ENCODE measurements at regions not wholly inside any gene's neighbourhood (a gene's known extent, or its start where the extent isn't known, plus 50 kb on each side); places are given as distances from the start of the nearest gene placed in this dataset.
"Not testable (repeated sequence)": the region's sequence is repeated elsewhere in the genome, so short reads cannot be mapped to it uniquely, and the experiment has no call there.

DNA sequence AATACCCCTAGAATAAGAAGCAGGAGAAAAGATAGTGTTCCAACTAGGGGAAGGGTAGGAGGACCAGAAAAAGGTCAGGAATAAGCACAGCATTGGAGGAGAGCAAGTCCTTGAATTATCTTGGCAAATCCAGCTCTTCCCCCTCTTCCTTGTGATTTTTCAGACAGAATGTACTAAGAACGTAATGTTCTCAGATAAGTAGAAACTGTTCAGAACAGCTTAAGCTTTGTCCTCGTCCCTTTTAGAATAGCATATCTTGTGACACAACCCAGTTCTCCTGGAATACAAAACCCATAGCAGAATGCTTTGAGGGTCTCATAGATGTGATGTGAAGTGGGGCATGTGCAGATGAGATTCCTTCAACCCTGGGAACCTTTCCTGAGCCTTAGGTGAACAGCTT, 97.4 kb downstream of the EMB start:
- H3K9me3 ChIP-seq (ENCODE audit: severe bottlenecking), result no peaks in the 10 kb centered on the region
- no peak for TF ChIP-seq CTCF (IDR thresholded peaks at IDR 0.05; ENCODE audit: low read depth, low read length)
- H3K27ac ChIP-seq, result no peak overlapping the region
- no peak for DNase-seq
- no peaks in the 10 kb centered on the region for H3K36me3 ChIP-seq
- no peak overlapping the region for H3K4me3 ChIP-seq (ENCODE audit: low read depth, low read length)
- H3K27me3 ChIP-seq (ENCODE audit: insufficient read depth, low read depth, severe bottlenecking), result peaks cover 7% of the 10 kb centered on the region

DNA sequence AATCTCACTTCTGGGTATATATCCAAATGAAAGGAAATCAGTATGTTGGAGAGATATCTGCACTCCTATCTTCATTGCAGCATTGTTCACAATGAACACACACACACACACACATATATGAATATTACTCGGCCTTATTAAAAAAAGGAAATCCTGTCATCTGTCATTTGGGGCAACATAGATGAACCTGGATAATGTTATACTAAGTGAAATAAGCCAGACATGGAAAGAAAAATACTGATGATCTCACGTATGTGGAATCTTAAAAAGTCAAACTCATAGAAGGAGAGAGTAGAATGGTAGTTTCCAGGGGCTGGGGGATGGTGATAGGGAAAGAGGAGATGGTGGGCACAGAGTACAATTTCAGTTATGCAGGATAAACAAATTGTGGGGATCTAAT, 100.3 kb downstream of the EMB start:
- H3K27ac ChIP-seq, result no peak overlapping the region
- H3K36me3 ChIP-seq, result no peaks in the 10 kb centered on the region
- H3K9me3 ChIP-seq (ENCODE audit: severe bottlenecking), result no peaks in the 10 kb centered on the region
- no peak for TF ChIP-seq CTCF (IDR thresholded peaks at IDR 0.05; ENCODE audit: low read depth, low read length)
- peaks cover 7% of the 10 kb centered on the region for H3K27me3 ChIP-seq (ENCODE audit: insufficient read depth, low read depth, severe bottlenecking)
- no peak for DNase-seq
- H3K4me3 ChIP-seq (ENCODE audit: low read depth, low read length), result no peak overlapping the region

DNA sequence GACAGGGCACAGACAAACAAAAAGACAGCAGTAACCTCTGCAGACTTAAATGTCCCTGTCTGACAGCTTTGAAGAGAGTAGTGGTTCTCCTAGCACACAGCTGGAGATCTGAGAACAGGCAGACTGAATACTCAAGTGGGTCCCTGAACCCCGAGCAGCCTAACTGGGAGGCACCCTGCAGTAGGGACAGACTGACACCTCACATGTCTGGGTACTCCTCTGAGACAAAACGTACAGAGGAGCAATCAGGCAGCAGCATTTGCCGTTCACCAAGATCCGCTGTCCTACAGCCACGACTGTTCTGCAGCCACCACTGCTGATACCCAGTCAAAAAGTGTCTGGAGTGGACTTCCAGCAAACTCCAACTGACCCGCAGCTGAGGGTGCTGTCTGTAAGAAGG, 110.5 kb downstream of the EMB start:
- DNase-seq; H3K4me3 ChIP-seq (ENCODE audit: low read depth, low read length); H3K9me3 ChIP-seq (ENCODE audit: severe bottlenecking); H3K36me3 ChIP-seq; H3K27ac ChIP-seq: not testable (repeated sequence)
- peaks cover 22% of the 10 kb centered on the region for H3K27me3 ChIP-seq (ENCODE audit: insufficient read depth, low read depth, severe bottlenecking)

DNA sequence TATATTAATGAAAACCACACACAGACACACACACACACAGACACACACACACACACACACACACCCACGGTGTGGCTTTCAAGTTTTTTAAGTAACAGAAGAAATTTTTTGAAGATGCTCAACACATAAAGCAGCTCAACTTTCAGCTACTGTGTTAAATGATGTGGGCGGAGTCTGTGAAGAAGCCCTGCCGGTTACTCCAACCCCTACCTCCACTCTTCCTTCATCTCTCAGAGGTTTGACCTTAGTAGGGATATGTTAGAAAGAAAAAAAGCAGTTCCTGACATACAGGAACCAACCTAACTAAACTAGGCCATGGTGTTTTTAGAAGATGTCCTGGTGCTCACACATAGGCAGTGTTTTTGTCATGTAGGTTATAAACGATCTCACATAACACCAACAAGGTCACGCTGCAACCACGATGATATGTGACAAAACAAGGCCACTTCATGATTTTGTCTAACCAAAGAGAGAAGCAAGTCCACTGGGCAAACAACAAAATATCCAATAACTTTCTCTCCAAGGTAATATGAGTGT, 112.8 kb downstream of the EMB start:
- no peak for DNase-seq
- Histone ChIP-seq H3K36me3 (no peaks in the 10 kb centered on the region), H3K27me3 (ENCODE audit: insufficient read depth, low read depth, severe bottlenecking) (peaks cover 25% of the 10 kb centered on the region), H3K27ac (no peak overlapping the region), H3K9me3 (ENCODE audit: severe bottlenecking) (peaks cover 8% of the 10 kb centered on the region), H3K4me3 (ENCODE audit: low read depth, low read length) (no peak overlapping the region)
- no peak for TF ChIP-seq CTCF (IDR thresholded peaks at IDR 0.05; ENCODE audit: low read depth, low read length)

DNA sequence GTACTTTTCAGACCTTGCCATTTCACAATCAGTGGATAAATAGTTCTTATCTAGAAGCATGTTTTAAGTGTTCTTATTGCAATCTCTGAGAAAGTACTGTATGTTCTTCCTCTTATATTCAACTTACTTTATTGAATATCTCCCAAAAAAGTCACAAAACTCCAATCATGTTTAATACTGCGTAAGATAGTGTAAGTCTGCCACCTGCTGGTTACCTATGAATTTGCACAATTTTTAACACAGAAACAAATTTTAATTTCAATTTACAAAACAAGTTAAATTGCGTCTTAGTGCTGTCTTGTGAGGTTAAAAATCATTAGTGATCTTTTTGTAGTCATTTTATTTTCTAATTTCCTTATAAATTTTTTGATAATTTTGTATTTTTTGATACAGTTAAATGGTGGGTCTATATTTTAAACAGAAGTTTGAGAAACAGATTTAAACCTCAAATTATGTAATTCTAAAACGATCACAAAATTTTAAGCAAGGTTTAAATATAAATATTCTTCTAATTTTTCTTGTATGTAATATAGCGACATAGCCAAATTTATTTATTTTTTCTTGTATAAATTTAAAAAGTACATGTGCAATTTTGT, 115.8 kb downstream of the EMB start:
- no peak for DNase-seq
- peaks cover 5% of the 10 kb centered on the region for H3K9me3 ChIP-seq (ENCODE audit: severe bottlenecking)
- no peak for TF ChIP-seq CTCF (IDR thresholded peaks at IDR 0.05; ENCODE audit: low read depth, low read length)

DNA sequence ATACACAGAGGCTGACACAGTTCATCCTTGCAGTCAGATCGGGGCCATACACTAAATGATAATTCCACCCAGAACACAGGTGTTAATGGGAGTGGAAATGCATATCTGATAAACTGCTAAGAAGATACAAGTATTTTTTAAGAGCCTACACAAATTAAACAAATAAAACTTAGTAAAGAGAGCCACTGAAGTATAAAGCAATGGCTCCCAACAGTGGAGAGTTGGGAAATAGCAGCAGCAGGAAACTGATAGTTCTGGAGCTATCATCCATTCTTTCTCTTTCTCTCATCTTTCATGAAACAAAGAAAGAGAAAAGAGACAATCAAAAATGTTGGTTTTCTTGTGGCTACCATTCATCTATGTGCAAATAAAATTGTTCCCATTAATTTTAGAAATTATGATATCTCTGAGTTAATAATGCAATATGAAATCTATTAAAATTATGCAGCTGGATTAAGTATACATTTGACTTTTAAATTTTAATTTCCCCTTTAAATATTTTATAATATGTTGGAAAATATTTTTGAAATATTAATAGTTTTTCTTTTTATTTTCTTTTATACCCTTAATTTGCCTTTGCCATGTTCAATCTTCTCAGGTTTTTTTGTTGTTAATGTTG, 120.8 kb downstream of the EMB start:
- no peak for DNase-seq
- H3K9me3 ChIP-seq (ENCODE audit: severe bottlenecking), result no peaks in the 10 kb centered on the region
- no peak overlapping the region for H3K27ac ChIP-seq
- no peaks in the 10 kb centered on the region for H3K36me3 ChIP-seq
- H3K27me3 ChIP-seq (ENCODE audit: insufficient read depth, low read depth, severe bottlenecking), result peaks cover 40% of the 10 kb centered on the region
- 0 out of 2 replicates have a peak, but pooled peaks have one; percentile 19 for TF ChIP-seq CTCF (IDR thresholded peaks at IDR 0.05; ENCODE audit: low read depth, low read length)
- no peak overlapping the region for H3K4me3 ChIP-seq (ENCODE audit: low read depth, low read length)

More for the DNA sequence above, 115.8 kb downstream of the EMB start:
- no peak overlapping the region for H3K27ac ChIP-seq
- H3K27me3 ChIP-seq (ENCODE audit: insufficient read depth, low read depth, severe bottlenecking), result peaks cover 47% of the 10 kb centered on the region
- H3K4me3 ChIP-seq (ENCODE audit: low read depth, low read length), result no peak overlapping the region
- no peaks in the 10 kb centered on the region for H3K36me3 ChIP-seq

All from WERI-Rb-1 (cell line).